H1 (cell line): ENCODE measurements at regions not wholly inside any gene's neighbourhood (a gene's known extent, or its start where the extent isn't known, plus 50 kb on each side); places are given as distances from the start of the nearest gene placed in this dataset.

Experiments used
- CTCF ChIA-PET: fragments of 300-600 bp; sonication (Branson Sonifier 250); formaldehyde crosslinking; loops from one replicate; lab custom pipeline; 2021; ENCODE audit not compliant: partially characterized antibody; lab: Charles Lee
- POLR2A ChIA-PET: fragments of 300-600 bp; sonication (Branson Sonifier 250); formaldehyde crosslinking; loops from one replicate; lab custom pipeline; 2021; ENCODE audit warnings: inconsistent platforms; ENCODE audit not compliant: partially characterized antibody; lab: Charles Lee
- DNase-seq, 2 experiments: peaks; one replicate each; pipeline versions ENCODE4 v3.0.0 to v3.0.0-alpha.2; 2010 to 2022; ENCODE audit warnings: low spot score in 2 of 2, low read depth in 1 of 2, mixed read lengths in 1 of 2
- FAIRE-seq: peaks from 2 replicates; lab custom pipeline; 2011; peaks lifted over from hg19 to GRCh38; lab: Jason Lieb, UNC
- H2AFZ ChIP-seq: 2 replicates; pipeline ENCODE4 v1.8.1; 2012; ENCODE audit warnings: low read length, inconsistent platforms
- H2AK5ac ChIP-seq: 2 replicates; pipeline ENCODE4 v1.6.1; 2013; ENCODE audit warnings: low read depth, low read length
- H2BK120ac ChIP-seq: replicated peaks from 2 replicates; pipeline ENCODE3; 2013; ENCODE audit warnings: low read depth, low read length, inconsistent platforms
- H2BK12ac ChIP-seq: 2 replicates; pipeline ENCODE4 v1.6.1; 2013; ENCODE audit warnings: low read depth, low read length
- H2BK15ac ChIP-seq: 2 replicates; pipeline ENCODE4 v1.6.1; 2013; ENCODE audit warnings: low read length
- H2BK20ac ChIP-seq: 2 replicates; pipeline ENCODE4 v1.6.1; 2013; ENCODE audit warnings: low read length
- H2BK5ac ChIP-seq: 2 replicates; pipeline ENCODE4 v1.6.1; 2013; ENCODE audit warnings: low read depth, low read length
- H3K14ac ChIP-seq: 2 replicates; pipeline ENCODE4 v1.6.1; 2013; ENCODE audit warnings: inconsistent platforms; ENCODE audit not compliant: insufficient read length
- H3K18ac ChIP-seq: 2 replicates; pipeline ENCODE4 v1.6.1; 2013; ENCODE audit warnings: low read length; ENCODE audit errors: extremely low read depth
- H3K23ac ChIP-seq: 2 replicates; pipeline ENCODE4 v1.6.1; 2013; ENCODE audit warnings: inconsistent platforms; ENCODE audit not compliant: insufficient read length
- H3K23me2 ChIP-seq: 2 replicates; pipeline ENCODE4 v1.6.1; 2013; ENCODE audit warnings: low read depth, low read length
- H3K27ac ChIP-seq: 2 replicates; pipeline ENCODE4 v1.6.1; 2011; ENCODE audit warnings: low read depth, low read length, inconsistent platforms
- H3K27me3 ChIP-seq, 4 experiments: replicated peaks in 1 of 4; 1 replicate in 1 of 4; 2 replicates in 3 of 4; pipeline versions ENCODE4 v1.6.1 to v1.8.1; 2011 to 2013; ENCODE audit warnings: low read length in 3 of 4, mild to moderate bottlenecking in 3 of 4, inconsistent platforms in 2 of 4, mixed read lengths in 2 of 4, moderate library complexity in 1 of 4; ENCODE audit not compliant: control insufficient read depth in 3 of 4, insufficient read depth in 3 of 4; ENCODE audit errors: extremely low read depth in 1 of 4
- H3K36me3 ChIP-seq, 4 experiments: 2 replicates each; pipeline versions ENCODE4 v1.6.1 to v1.8.1; 2011 to 2013; ENCODE audit warnings: mild to moderate bottlenecking in 4 of 4, low read length in 3 of 4, moderate library complexity in 2 of 4, control low read depth in 1 of 4, inconsistent platforms in 1 of 4; ENCODE audit not compliant: insufficient read depth in 4 of 4, control insufficient read depth in 2 of 4
- H3K4ac ChIP-seq: replicated peaks from 2 replicates; pipeline ENCODE3; 2013; ENCODE audit warnings: low read length, low read depth, mixed read lengths, inconsistent platforms; ENCODE audit not compliant: insufficient read length
- H3K4me1 ChIP-seq, 4 experiments: replicated peaks in 1 of 4; 1 replicate in 1 of 4; 2 replicates in 3 of 4; pipeline versions ENCODE4 v1.6.1 to v1.8.1; 2011 to 2013; ENCODE audit warnings: low read length in 3 of 4, inconsistent platforms in 2 of 4, mixed read lengths in 1 of 4; ENCODE audit not compliant: insufficient read depth in 4 of 4, control insufficient read depth in 3 of 4
- H3K4me2 ChIP-seq, 2 experiments: 2 replicates each; pipeline versions ENCODE4 v1.6.1 to v1.8.1; 2011 to 2013; ENCODE audit warnings: low read depth in 2 of 2, low read length in 2 of 2, control low read depth in 1 of 2, inconsistent platforms in 1 of 2, mild to moderate bottlenecking in 1 of 2; ENCODE audit not compliant: insufficient read depth in 1 of 2
- H3K4me3 ChIP-seq, 4 experiments: fragments of 200-600, 300-600 bp in 1 of 4; sonication (generic), shearing (Covaris generic), sonication (Bioruptor Twin) in 1 of 4; 2 replicates each; pipeline versions ENCODE4 v1.5.1 to v1.8.1; 2011 to 2016; ENCODE audit warnings: low read length in 4 of 4, low read depth in 3 of 4, control low read depth in 2 of 4, inconsistent platforms in 2 of 4, mild to moderate bottlenecking in 2 of 4, mixed read lengths in 1 of 4, moderate library complexity in 1 of 4; ENCODE audit not compliant: insufficient read depth in 2 of 4; ENCODE audit errors: extremely low read depth in 1 of 4
- H3K56ac ChIP-seq: replicated peaks from 2 replicates; pipeline ENCODE3; 2013; ENCODE audit warnings: low read depth, mild to moderate bottlenecking, mixed read lengths, low read length, inconsistent platforms; ENCODE audit not compliant: insufficient read length
- H3K79me1 ChIP-seq: 2 replicates; pipeline ENCODE4 v1.6.1; 2013; ENCODE audit warnings: low read depth, low read length, control low read depth
- H3K79me2 ChIP-seq, 2 experiments: 2 replicates each; pipeline versions ENCODE4 v1.6.1 to v1.8.1; 2012 to 2013; ENCODE audit warnings: low read length in 2 of 2, mild to moderate bottlenecking in 2 of 2, inconsistent platforms in 1 of 2; ENCODE audit not compliant: insufficient read depth in 2 of 2, control insufficient read depth in 1 of 2
- H3K9ac ChIP-seq, 4 experiments: replicated peaks in 1 of 4; 1 replicate in 1 of 4; 2 replicates in 3 of 4; pipeline versions ENCODE4 v1.6.1 to v1.8.1; 2011 to 2013; ENCODE audit warnings: low read depth in 3 of 4, low read length in 3 of 4, control low read depth in 2 of 4, mild to moderate bottlenecking in 2 of 4, moderate library complexity in 2 of 4, inconsistent platforms in 1 of 4; ENCODE audit errors: extremely low read depth in 1 of 4
- H3K9me3 ChIP-seq, 2 experiments: 2 replicates each; pipeline versions ENCODE4 v1.6.1 to v1.8.1; 2012 to 2013; ENCODE audit warnings: mild to moderate bottlenecking in 2 of 2, moderate library complexity in 2 of 2, control low read depth in 1 of 2, inconsistent platforms in 1 of 2, low read depth in 1 of 2, low read length in 1 of 2, mixed read lengths in 1 of 2; ENCODE audit not compliant: insufficient read depth in 2 of 2
- H4K20me1 ChIP-seq, 2 experiments: replicated peaks in 1 of 2; 2 replicates each; pipeline versions ENCODE3 to v1.8.1; 2011 to 2013; ENCODE audit warnings: inconsistent platforms in 2 of 2, low read length in 2 of 2, mild to moderate bottlenecking in 1 of 2; ENCODE audit not compliant: insufficient read depth in 2 of 2, control insufficient read depth in 1 of 2
- H4K5ac ChIP-seq: 2 replicates; pipeline ENCODE4 v1.6.1; 2013; ENCODE audit warnings: low read length, low read depth, mixed read lengths, inconsistent platforms; ENCODE audit not compliant: insufficient read length
- H4K8ac ChIP-seq: 2 replicates; pipeline ENCODE4 v1.8.0; 2013; ENCODE audit warnings: mild to moderate bottlenecking, moderate library complexity, low read length, inconsistent platforms; ENCODE audit not compliant: insufficient read depth; ENCODE audit errors: extremely low read depth
- H4K91ac ChIP-seq: replicated peaks from 2 replicates; pipeline ENCODE3; 2013; ENCODE audit warnings: low read length, mixed read lengths, inconsistent platforms; ENCODE audit not compliant: insufficient read length
- ASH2L ChIP-seq: fragments of 200-600, 300-600 bp; sonication (generic); IDR thresholded peaks from one replicate; pipeline ENCODE4 v1.7.1; 2017; ENCODE audit warnings: low read length
- BACH1 ChIP-seq: IDR thresholded peaks from 2 replicates; pipeline ENCODE4 v1.6.1; 2012; ENCODE audit warnings: low read length, improper control_type of control experiment
- CBX8 ChIP-seq: fragments of 300-800, 300-1000 bp; sonication (generic); IDR thresholded peaks from 2 replicates; pipeline ENCODE4 v1.7.1; 2016; ENCODE audit warnings: low read depth, low read length, borderline replicate concordance
- CHD2 ChIP-seq: IDR thresholded peaks from 2 replicates; pipeline ENCODE4 v1.6.1; 2012; ENCODE audit warnings: low read length, improper control_type of control experiment
- CREB1 ChIP-seq: IDR thresholded peaks from 2 replicates; pipeline ENCODE4 v1.6.1; 2012; ENCODE audit warnings: inconsistent platforms
- RXRA ChIP-seq: IDR thresholded peaks from 2 replicates; pipeline ENCODE4 v1.6.1; 2011; ENCODE audit warnings: low read depth, mild to moderate bottlenecking, low read length, moderate library complexity; ENCODE audit not compliant: insufficient read depth
- SIX5 ChIP-seq: IDR thresholded peaks from 2 replicates; pipeline ENCODE4 v1.6.1; 2011; ENCODE audit warnings: mild to moderate bottlenecking, low read depth, low read length
- SRF ChIP-seq: IDR thresholded peaks from 2 replicates; pipeline ENCODE4 v1.6.1; 2011; ENCODE audit warnings: mild to moderate bottlenecking, low read depth, low read length, moderate library complexity
- SUZ12 ChIP-seq: fragments of 200-600 bp; sonication (generic); IDR thresholded peaks from 2 replicates; pipeline ENCODE4 v1.6.1; 2012; ENCODE audit warnings: mild to moderate bottlenecking, inconsistent platforms, low read length, moderate library complexity, mixed read lengths
- TBP ChIP-seq: IDR thresholded peaks from 2 replicates; pipeline ENCODE4 v1.6.1; 2011; ENCODE audit warnings: low read depth, low read length, improper control_type of control experiment
- whole genome bisulfite sequencing, 2 experiments: shearing (Covaris generic) in 1 of 2; methylation state at CpG; one replicate each; pipeline versions ENCODE4 v1.1.6 to v1.1.7; 2013 to 2015; ENCODE audit warnings: low lambda C conversion rate in 2 of 2, mixed read lengths in 2 of 2, inconsistent platforms in 1 of 2, low coverage in 1 of 2, missing lambda C conversion rate in 1 of 2; ENCODE audit not compliant: insufficient replicate concordance in 2 of 2, insufficient coverage in 1 of 2, insufficient read length in 1 of 2; ENCODE audit errors: extremely low coverage in 1 of 2, missing lambda C conversion rate in 1 of 2; 5-methylcytosine and 5-hydroxymethylcytosine counted together
- TF ChIP-seq, protein P1 (sequence below), 3 experiments: IDR thresholded peaks; 1 replicate in 2 of 3; 2 replicates in 1 of 3; pipeline versions ENCODE4 v1.5.1 to v1.6.1; 2011; ENCODE audit warnings: low read length in 3 of 3, mild to moderate bottlenecking in 3 of 3, inconsistent platforms in 2 of 3, low read depth in 1 of 3, moderate library complexity in 1 of 3; ENCODE audit not compliant: insufficient read depth in 1 of 3; ENCODE audit errors: control extremely low read depth in 1 of 3

DNA sequence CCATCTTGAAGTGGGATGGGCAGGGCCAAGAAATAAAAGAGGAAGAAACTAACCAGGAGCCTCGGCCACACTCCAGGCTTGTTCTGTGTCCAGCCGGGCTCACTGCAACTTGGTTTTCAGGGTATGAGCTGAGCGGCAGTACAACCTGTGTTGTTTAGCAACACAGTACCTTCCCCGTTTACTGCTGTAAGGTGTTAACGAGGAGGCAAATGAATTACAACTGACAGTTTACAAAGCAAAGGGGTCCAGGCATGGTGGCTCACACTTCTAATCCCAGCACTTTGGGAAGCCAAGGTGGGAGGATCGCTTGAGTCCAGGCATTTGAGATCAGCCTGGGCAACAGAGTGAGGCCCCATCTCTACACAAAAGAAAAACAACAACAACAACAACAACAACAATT is 481.3 kb upstream of the SULF2 start:
- no peak overlapping the region for H2BK120ac ChIP-seq
- TF ChIP-seq CBX8 (no peak), BACH1 (no peak), SIX5 (no peak), TBP (no peak), SUZ12 (no peak), CREB1 (no peak), RXRA (no peak), ASH2L (no peak), SRF (no peak), CHD2 (no peak)
- TF ChIP-seq, protein P1, sequence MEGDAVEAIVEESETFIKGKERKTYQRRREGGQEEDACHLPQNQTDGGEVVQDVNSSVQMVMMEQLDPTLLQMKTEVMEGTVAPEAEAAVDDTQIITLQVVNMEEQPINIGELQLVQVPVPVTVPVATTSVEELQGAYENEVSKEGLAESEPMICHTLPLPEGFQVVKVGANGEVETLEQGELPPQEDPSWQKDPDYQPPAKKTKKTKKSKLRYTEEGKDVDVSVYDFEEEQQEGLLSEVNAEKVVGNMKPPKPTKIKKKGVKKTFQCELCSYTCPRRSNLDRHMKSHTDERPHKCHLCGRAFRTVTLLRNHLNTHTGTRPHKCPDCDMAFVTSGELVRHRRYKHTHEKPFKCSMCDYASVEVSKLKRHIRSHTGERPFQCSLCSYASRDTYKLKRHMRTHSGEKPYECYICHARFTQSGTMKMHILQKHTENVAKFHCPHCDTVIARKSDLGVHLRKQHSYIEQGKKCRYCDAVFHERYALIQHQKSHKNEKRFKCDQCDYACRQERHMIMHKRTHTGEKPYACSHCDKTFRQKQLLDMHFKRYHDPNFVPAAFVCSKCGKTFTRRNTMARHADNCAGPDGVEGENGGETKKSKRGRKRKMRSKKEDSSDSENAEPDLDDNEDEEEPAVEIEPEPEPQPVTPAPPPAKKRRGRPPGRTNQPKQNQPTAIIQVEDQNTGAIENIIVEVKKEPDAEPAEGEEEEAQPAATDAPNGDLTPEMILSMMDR (IDR thresholded peaks at IDR 0.05; ENCODE audit: control extremely low read depth in 1 of 3, insufficient read depth in 1 of 3, low read depth in 1 of 3, low read length in 3 of 3) = no peak

More for the DNA sequence above, 481.3 kb upstream of the SULF2 start:
- Histone ChIP-seq H2BK12ac (no peak overlapping the region), H3K27me3 (no peaks in the 10 kb centered on the region; a peak in 2 of 7 replicates), H4K91ac (no peak overlapping the region), H4K5ac (no peak overlapping the region), H4K20me1 (no peaks in the 10 kb centered on the region), H4K8ac (no peak overlapping the region), H3K4me3 (no peak overlapping the region), H3K14ac (no peak overlapping the region), H2AFZ (no peak overlapping the region), H3K9me3 (no peaks in the 10 kb centered on the region), H2BK15ac (no peak overlapping the region), H3K56ac (no peak overlapping the region), H3K79me2 (no peaks in the 10 kb centered on the region), H2BK20ac (no peak overlapping the region), H3K4me2 (no peak overlapping the region), H2BK5ac (no peak overlapping the region), H3K18ac (no peak overlapping the region), H3K79me1 (no peaks in the 10 kb centered on the region), H3K23ac (no peak overlapping the region), H2AK5ac (no peak overlapping the region), H3K4ac (no peak overlapping the region), H3K4me1 (no peaks in the 10 kb centered on the region), H3K9ac (no peak overlapping the region), H3K36me3 (no peaks in the 10 kb centered on the region), H3K23me2 (no peaks in the 10 kb centered on the region), H3K27ac (no peak overlapping the region)
- no peak for DNase-seq
- ChIA-PET POLR2A (no interaction called here), CTCF (interaction anchor here (1.9 kb wide), 1 partner anchor 9 kb away, joined by 5 read pairs; no protein-coding TSS in a partner anchor)
- WGBS, 2 experiments = 82% methylated on average over 6 of the region's 6 CpGs; no CpG with 5 or more reads in 1 of the 2 experiments
- no peak for FAIRE-seq
